Neural crest cell (in vitro differentiated cells): ENCODE measurements at regions not wholly inside any gene's neighbourhood (a gene's known extent, or its start where the extent isn't known, plus 50 kb on each side); places are given as distances from the start of the nearest gene placed in this dataset.
"Not testable (repeated sequence)": the region's sequence is repeated elsewhere in the genome, so short reads cannot be mapped to it uniquely, and the experiment has no call there.

Source experiments
- DNase-seq: peaks from one replicate; pipeline ENCODE4 v3.0.0; 2021; ENCODE audit warnings: low read depth, mixed read lengths, low spot score
- H3K27ac Mint-ChIP-seq: one replicate; pipeline ENCODE4 v1.8.0; 2021; ENCODE audit warnings: mild to moderate bottlenecking, mixed read lengths; ENCODE audit not compliant: unreplicated experiment
- H3K27me3 Mint-ChIP-seq: 2 replicates; pipeline ENCODE4 v1.8.0; 2021; ENCODE audit warnings: low read depth, mild to moderate bottlenecking, mixed read lengths
- H3K36me3 Mint-ChIP-seq: 2 replicates; pipeline ENCODE4 v1.8.0; 2021; ENCODE audit warnings: low read depth, mild to moderate bottlenecking, mixed read lengths
- H3K4me1 Mint-ChIP-seq: 2 replicates; pipeline ENCODE4 v1.8.0; 2021; ENCODE audit warnings: mixed read lengths
- H3K4me3 Mint-ChIP-seq: one replicate; pipeline ENCODE4 v1.8.0; 2021; ENCODE audit warnings: mild to moderate bottlenecking, mixed read lengths
- H3K9me3 Mint-ChIP-seq: 2 replicates; pipeline ENCODE4 v1.8.0; 2021; ENCODE audit warnings: mixed read lengths
- CTCF ChIP-seq: fragments of 200-600 bp; sonication (generic); conservative IDR thresholded peaks from 2 replicates; pipeline ENCODE4 v1.5.0; 2021; ENCODE audit warnings: antibody characterized with exemption, mild to moderate bottlenecking

- H3K4me3 Mint-ChIP-seq = no peak overlapping the region
- peaks cover 3% of the 10 kb centered on the region for H3K27me3 Mint-ChIP-seq
- H3K36me3 Mint-ChIP-seq = peaks cover under 1% of the 10 kb centered on the region
- no peak overlapping the region for H3K27ac Mint-ChIP-seq
- H3K9me3 Mint-ChIP-seq = no peaks in the 10 kb centered on the region
- DNase-seq = no peak
- H3K4me1 Mint-ChIP-seq = no peaks in the 10 kb centered on the region
- no peak for TF ChIP-seq CTCF
Observed at GRCh38 chr4:118410138-118410537, 57.3 kb upstream of the PRSS12 start.

DNA sequence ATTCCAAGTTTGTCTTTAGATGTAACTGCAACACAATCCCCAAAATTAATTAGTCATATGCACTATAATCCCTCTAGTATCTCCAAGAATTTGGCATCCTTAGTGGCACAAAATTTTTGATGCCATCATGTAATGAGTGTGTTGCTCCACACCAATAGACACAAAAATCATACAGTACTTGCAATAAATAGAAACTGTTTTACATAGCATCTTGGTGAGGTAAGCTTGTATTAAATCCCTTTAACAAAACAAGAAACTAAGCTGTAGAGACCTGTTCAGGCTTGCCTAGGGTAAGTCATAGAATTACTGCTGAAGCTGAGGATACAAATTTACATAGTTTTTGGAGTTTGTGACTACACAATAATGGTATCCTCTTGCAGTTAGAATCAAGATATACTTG, 64.5 kb upstream of the PRSS12 start:
- Mint-ChIP-seq H3K36me3 (no peaks in the 10 kb centered on the region), H3K9me3 (no peaks in the 10 kb centered on the region), H3K27me3 (no peaks in the 10 kb centered on the region), H3K27ac (no peak overlapping the region), H3K4me1 (no peaks in the 10 kb centered on the region), H3K4me3 (no peak overlapping the region)
- TF ChIP-seq CTCF = no peak
- DNase-seq = no peak

GRCh38 chr4:118417800-118418199, 65.0 kb upstream of the PRSS12 start:
- not testable (repeated sequence) for H3K9me3 Mint-ChIP-seq, H3K36me3 Mint-ChIP-seq, DNase-seq, H3K27ac Mint-ChIP-seq, H3K4me1 Mint-ChIP-seq, H3K27me3 Mint-ChIP-seq, H3K4me3 Mint-ChIP-seq

DNA sequence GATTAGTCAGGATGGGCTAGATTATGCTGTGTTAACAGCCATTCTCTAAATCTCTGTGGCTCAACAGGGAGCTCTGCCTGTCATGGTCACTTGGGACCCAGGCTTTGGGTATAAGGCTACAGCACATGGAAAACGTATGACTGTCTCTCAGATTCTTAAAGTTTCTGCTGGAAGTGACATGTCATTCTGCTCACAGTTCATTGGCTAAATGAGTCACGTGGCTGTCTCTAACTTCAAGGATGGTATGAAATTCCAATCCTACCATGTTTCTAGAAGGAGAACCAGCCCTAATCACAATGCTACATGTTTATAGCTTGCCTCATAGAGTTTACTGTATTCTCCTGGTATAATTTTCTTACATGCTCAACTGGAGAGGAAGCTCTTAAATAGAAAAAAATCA, 65.6 kb upstream of the PRSS12 start:
- not testable (repeated sequence) for H3K4me1 Mint-ChIP-seq, H3K27me3 Mint-ChIP-seq, H3K36me3 Mint-ChIP-seq, H3K27ac Mint-ChIP-seq, DNase-seq, H3K4me3 Mint-ChIP-seq, H3K9me3 Mint-ChIP-seq

DNA sequence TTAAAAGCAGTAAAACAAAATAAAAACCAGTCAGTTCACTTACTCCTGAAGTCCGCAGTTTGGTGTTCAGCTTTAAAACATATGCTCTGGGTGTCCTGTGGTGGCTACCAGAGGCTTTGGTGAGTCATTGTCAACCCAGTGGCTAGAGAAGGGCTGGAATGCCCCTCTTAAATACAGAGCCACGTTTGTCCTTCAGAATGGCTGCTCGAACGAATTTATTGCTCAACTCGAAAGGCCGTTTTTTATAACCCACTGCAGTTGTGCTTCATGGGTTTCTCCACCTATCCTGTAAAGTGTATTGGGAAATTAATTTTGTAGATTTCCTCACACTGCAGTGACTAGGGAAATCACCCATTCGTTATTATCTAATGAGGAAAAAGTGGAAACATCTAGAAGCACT, 66.8 kb upstream of the PRSS12 start:
- H3K9me3 Mint-ChIP-seq, H3K27ac Mint-ChIP-seq, H3K36me3 Mint-ChIP-seq, H3K4me3 Mint-ChIP-seq, H3K4me1 Mint-ChIP-seq, H3K27me3 Mint-ChIP-seq, DNase-seq: not testable (repeated sequence)

GRCh38 chr4:118424062-118424461, 71.3 kb upstream of the PRSS12 start:
- not testable (repeated sequence) for H3K4me1 Mint-ChIP-seq, H3K9me3 Mint-ChIP-seq, H3K4me3 Mint-ChIP-seq, H3K36me3 Mint-ChIP-seq, H3K27me3 Mint-ChIP-seq
- DNase-seq = peak; percentile 44
- TF ChIP-seq CTCF = peak; percentile 62
- peak overlapping the region; percentile 68 for H3K27ac Mint-ChIP-seq

- H3K27ac Mint-ChIP-seq, H3K27me3 Mint-ChIP-seq, H3K4me1 Mint-ChIP-seq, H3K4me3 Mint-ChIP-seq, DNase-seq, H3K9me3 Mint-ChIP-seq, H3K36me3 Mint-ChIP-seq: not testable (repeated sequence)
Observed at GRCh38 chr4:118428881-118429280, 76.1 kb upstream of the PRSS12 start.

GRCh38 chr4:118432359-118432758, 79.6 kb upstream of the PRSS12 start:
- not testable (repeated sequence) for DNase-seq, H3K4me1 Mint-ChIP-seq, H3K9me3 Mint-ChIP-seq, H3K4me3 Mint-ChIP-seq, H3K27ac Mint-ChIP-seq, H3K36me3 Mint-ChIP-seq, H3K27me3 Mint-ChIP-seq

GRCh38 chr4:118433612-118434375, 81.0 kb upstream of the PRSS12 start:
- not testable (repeated sequence) for H3K27me3 Mint-ChIP-seq, H3K9me3 Mint-ChIP-seq, H3K4me1 Mint-ChIP-seq, H3K36me3 Mint-ChIP-seq, H3K4me3 Mint-ChIP-seq, H3K27ac Mint-ChIP-seq, DNase-seq

DNA sequence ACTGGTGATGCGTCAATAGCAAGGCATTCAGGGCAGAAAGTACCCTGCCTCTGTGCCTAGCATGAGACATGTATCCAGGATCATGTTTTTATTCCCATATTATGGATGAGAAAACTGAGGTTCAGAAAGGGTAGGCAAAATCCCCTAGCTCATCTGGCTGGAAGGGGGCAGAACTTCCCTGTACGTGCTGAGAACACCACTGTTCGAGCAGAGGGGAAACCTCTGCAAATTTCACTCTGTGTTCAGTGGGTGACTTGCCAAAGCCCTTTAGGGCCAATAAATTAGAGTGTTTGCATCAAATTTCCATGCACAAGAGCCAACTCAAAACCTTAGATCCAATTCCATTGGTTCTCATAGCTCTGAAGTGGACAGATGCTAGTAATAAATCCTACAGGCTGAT, 82.6 kb upstream of the PRSS12 start:
- H3K9me3 Mint-ChIP-seq, H3K4me3 Mint-ChIP-seq, H3K27ac Mint-ChIP-seq, H3K36me3 Mint-ChIP-seq, H3K4me1 Mint-ChIP-seq, DNase-seq, H3K27me3 Mint-ChIP-seq: not testable (repeated sequence)

DNA sequence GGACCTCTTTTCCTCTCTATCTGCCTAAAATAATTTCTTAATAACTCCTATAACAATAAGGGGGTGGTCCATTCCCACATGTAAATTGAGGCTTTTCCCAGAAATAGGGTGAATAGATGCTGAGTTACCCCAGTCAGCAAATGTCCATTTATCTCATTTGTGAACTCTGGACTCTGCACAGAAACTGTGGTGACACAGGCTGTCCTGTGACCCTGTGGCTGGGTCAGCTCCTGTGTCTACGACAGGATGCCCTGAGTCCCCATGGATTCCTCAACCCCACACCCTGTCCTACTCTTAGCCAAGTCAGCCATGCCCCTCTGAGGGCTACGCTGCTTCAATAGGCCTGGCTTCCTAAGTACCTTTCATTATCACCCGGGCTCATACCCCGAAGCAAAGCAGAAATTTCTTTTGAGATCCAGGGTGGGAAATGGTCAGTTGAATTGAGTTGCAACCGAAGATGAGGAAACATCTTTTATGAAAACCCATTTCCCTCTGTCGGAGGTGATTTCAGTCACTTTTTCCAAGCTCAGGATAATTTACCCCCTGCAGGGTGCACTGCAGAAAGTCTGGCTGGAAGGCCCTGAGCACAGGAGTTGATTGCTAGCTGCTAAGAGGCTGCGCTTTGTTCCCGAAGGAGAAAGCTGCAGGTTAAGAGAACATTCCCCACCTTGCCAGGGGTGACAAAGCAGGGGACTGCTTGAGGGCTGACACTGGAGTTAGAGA, 89.5 kb upstream of the PRSS12 start:
- H3K36me3 Mint-ChIP-seq, H3K4me1 Mint-ChIP-seq, H3K27me3 Mint-ChIP-seq, DNase-seq, H3K9me3 Mint-ChIP-seq, H3K27ac Mint-ChIP-seq, H3K4me3 Mint-ChIP-seq: not testable (repeated sequence)
